Progenitor cell of endocrine pancreas (in vitro differentiated cells): ENCODE measurements at regions not wholly inside any gene's neighbourhood (a gene's known extent, or its start where the extent isn't known, plus 50 kb on each side); places are given as distances from the start of the nearest gene placed in this dataset.

ENCODE experiments used
- DNase-seq: peaks from one replicate; pipeline ENCODE4 v3.0.0; 2021; ENCODE audit warnings: low spot score; ENCODE audit not compliant: unreplicated experiment
- H3K27ac Mint-ChIP-seq: 2 replicates; pipeline ENCODE4 v1.8.0; 2021; ENCODE audit warnings: mild to moderate bottlenecking, moderate library complexity, mixed read lengths
- H3K27me3 Mint-ChIP-seq: 2 replicates; pipeline ENCODE4 v1.8.0; 2021; ENCODE audit warnings: mixed read lengths
- H3K36me3 Mint-ChIP-seq: 2 replicates; pipeline ENCODE4 v1.8.0; 2022; ENCODE audit warnings: mixed read lengths; ENCODE audit not compliant: insufficient read depth
- H3K4me1 Mint-ChIP-seq: 2 replicates; pipeline ENCODE4 v1.8.0; 2021; ENCODE audit warnings: low read depth, mixed read lengths
- H3K4me3 Mint-ChIP-seq: 2 replicates; pipeline ENCODE4 v1.8.0; 2021; ENCODE audit warnings: low read depth, mild to moderate bottlenecking, moderate library complexity, mixed read lengths
- H3K9me3 Mint-ChIP-seq: 2 replicates; pipeline ENCODE4 v1.8.0; 2021; ENCODE audit warnings: low read depth, mixed read lengths
- CTCF ChIP-seq: fragments of 200-600 bp; sonication (generic); IDR thresholded peaks from one replicate; pipeline ENCODE4 v1.5.0; 2021; ENCODE audit warnings: antibody characterized with exemption, mild to moderate bottlenecking; ENCODE audit not compliant: unreplicated experiment

- Mint-ChIP-seq H3K4me1 (peaks cover 3% of the 10 kb centered on the region), H3K4me3 (no peak overlapping the region), H3K9me3 (peaks cover 21% of the 10 kb centered on the region), H3K27me3 (no peaks in the 10 kb centered on the region), H3K36me3 (peaks cover 2% of the 10 kb centered on the region), H3K27ac (no peak overlapping the region)
- DNase-seq, result no peak
- TF ChIP-seq CTCF, result no peak
Measured at GRCh38 chr4:97185233-97185632, 958.0 kb downstream of the STPG2 start.

- no peak overlapping the region for H3K4me3 Mint-ChIP-seq
- no peaks in the 10 kb centered on the region for H3K9me3 Mint-ChIP-seq
- H3K4me1 Mint-ChIP-seq, result no peaks in the 10 kb centered on the region
Measured at GRCh38 chr4:97197106-97197505, 946.2 kb downstream of the STPG2 start.

GRCh38 chr4:97208749-97209148 is 934.5 kb downstream of the STPG2 start:
- peaks cover 2% of the 10 kb centered on the region for H3K4me1 Mint-ChIP-seq
- no peak for TF ChIP-seq CTCF
- no peaks in the 10 kb centered on the region for H3K27me3 Mint-ChIP-seq
- DNase-seq, result no peak
- no peak overlapping the region for H3K4me3 Mint-ChIP-seq
- H3K36me3 Mint-ChIP-seq, result no peaks in the 10 kb centered on the region
- no peak overlapping the region for H3K27ac Mint-ChIP-seq
- H3K9me3 Mint-ChIP-seq, result no peaks in the 10 kb centered on the region

More at GRCh38 chr4:97197106-97197505, 946.2 kb downstream of the STPG2 start:
- no peak for DNase-seq
- no peak overlapping the region for H3K27ac Mint-ChIP-seq
- TF ChIP-seq CTCF, result no peak
- H3K36me3 Mint-ChIP-seq, result no peaks in the 10 kb centered on the region
- no peaks in the 10 kb centered on the region for H3K27me3 Mint-ChIP-seq

GRCh38 chr4:97215409-97215941 is 927.8 kb downstream of the STPG2 start:
- no peak overlapping the region for H3K4me3 Mint-ChIP-seq
- no peak for DNase-seq
- H3K4me1 Mint-ChIP-seq, result peaks cover 2% of the 10 kb centered on the region
- H3K27ac Mint-ChIP-seq, result no peak overlapping the region
- no peaks in the 10 kb centered on the region for H3K9me3 Mint-ChIP-seq
- H3K36me3 Mint-ChIP-seq, result no peaks in the 10 kb centered on the region
- TF ChIP-seq CTCF, result no peak
- no peaks in the 10 kb centered on the region for H3K27me3 Mint-ChIP-seq

- DNase-seq, result no peak
- H3K27ac Mint-ChIP-seq, result no peak overlapping the region
- H3K4me1 Mint-ChIP-seq, result peaks cover 2% of the 10 kb centered on the region
- no peaks in the 10 kb centered on the region for H3K36me3 Mint-ChIP-seq
- no peak for TF ChIP-seq CTCF
- no peaks in the 10 kb centered on the region for H3K9me3 Mint-ChIP-seq
- H3K4me3 Mint-ChIP-seq, result no peak overlapping the region
- no peaks in the 10 kb centered on the region for H3K27me3 Mint-ChIP-seq
Measured at GRCh38 chr4:97216046-97216445, 927.2 kb downstream of the STPG2 start.
